Stomach smooth muscle (tissue), 2 donors: ENCODE measurements at regions not wholly inside any gene's neighbourhood (a gene's known extent, or its start where the extent isn't known, plus 50 kb on each side); places are given as distances from the start of the nearest gene placed in this dataset.

Experiments used
- H3K27ac ChIP-seq: one replicate; pipeline ENCODE4 v1.7.0; 2013; ENCODE audit warnings: mild to moderate bottlenecking, low read length, inconsistent platforms
- H3K27me3 ChIP-seq, 2 donors: one replicate each; pipeline ENCODE4 v1.7.0; 2013; ENCODE audit warnings: low read length in 2 of 2; ENCODE audit not compliant: insufficient read depth in 2 of 2, control insufficient read depth in 1 of 2
- H3K36me3 ChIP-seq, 2 donors: one replicate each; pipeline ENCODE4 v1.7.0; 2013; ENCODE audit warnings: low read length in 2 of 2; ENCODE audit not compliant: control insufficient read depth in 2 of 2, insufficient read depth in 2 of 2
- H3K4me1 ChIP-seq: one replicate; pipeline ENCODE4 v1.7.0; 2013; ENCODE audit warnings: low read length; ENCODE audit not compliant: control insufficient read depth, insufficient read depth
- H3K4me3 ChIP-seq, 2 donors: one replicate each; pipeline ENCODE4 v1.7.0; 2013; ENCODE audit warnings: low read length in 2 of 2
- H3K9ac ChIP-seq, 2 donors: one replicate each; pipeline ENCODE4 v1.7.0; 2013; ENCODE audit warnings: low read length in 2 of 2, mild to moderate bottlenecking in 1 of 2
- H3K9me3 ChIP-seq, 2 donors: one replicate each; pipeline ENCODE4 v1.7.0; 2013; ENCODE audit warnings: low read length in 2 of 2; ENCODE audit not compliant: control insufficient read depth in 2 of 2
- donor health status: healthy.
- donor health status: Pancreatic carcinoma.

DNA sequence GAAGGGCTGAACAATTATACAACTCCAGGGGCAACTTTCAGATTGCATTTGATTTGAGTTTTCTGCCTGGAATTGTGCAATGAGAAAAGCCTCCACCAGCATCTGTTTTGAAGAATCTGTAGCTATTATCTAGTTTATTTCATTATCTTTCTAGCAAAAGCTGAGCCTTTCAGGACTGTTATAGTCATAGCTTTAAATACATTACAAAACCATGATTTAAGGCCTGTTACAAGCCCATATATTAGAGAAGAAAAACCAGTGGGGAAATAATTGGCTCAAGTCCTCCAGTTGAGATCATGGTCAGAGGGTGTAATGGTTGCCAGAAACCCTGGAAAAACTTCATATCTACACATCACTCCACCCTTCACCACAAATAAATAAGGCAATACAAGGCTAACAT, 676.2 kb downstream of the HDGFL1 start:
- Histone ChIP-seq H3K4me1 (no peaks in the 10 kb centered on the region), H3K9ac (no peak overlapping the region), H3K36me3 (no peaks in the 10 kb centered on the region), H3K27ac (no peak overlapping the region), H3K4me3 (no peak overlapping the region), H3K9me3 (no peaks in the 10 kb centered on the region), H3K27me3 (no peaks in the 10 kb centered on the region)

DNA sequence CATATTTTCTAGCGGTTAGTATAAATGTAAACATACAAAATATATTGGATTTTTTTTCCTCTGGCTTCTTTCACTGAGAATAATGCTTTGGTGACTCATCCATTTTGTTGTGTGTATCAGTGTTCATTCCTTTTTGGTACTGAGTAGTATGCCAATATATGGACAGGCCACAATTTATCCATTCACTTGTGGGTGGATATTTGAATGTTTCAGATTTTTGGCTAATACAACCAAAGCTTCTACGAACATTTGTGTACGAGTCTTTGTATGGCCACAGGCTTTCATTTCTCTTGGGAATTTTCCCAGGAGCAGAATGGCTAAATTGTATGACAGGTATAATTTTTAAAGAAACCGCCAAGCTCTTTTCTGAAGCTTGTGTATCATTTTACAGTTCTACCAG, 677.5 kb downstream of the HDGFL1 start:
- Histone ChIP-seq H3K4me3 (no peak overlapping the region), H3K9ac (no peak overlapping the region), H3K27ac (no peak overlapping the region), H3K4me1 (no peaks in the 10 kb centered on the region), H3K36me3 (no peaks in the 10 kb centered on the region), H3K9me3 (no peaks in the 10 kb centered on the region), H3K27me3 (no peaks in the 10 kb centered on the region)

DNA sequence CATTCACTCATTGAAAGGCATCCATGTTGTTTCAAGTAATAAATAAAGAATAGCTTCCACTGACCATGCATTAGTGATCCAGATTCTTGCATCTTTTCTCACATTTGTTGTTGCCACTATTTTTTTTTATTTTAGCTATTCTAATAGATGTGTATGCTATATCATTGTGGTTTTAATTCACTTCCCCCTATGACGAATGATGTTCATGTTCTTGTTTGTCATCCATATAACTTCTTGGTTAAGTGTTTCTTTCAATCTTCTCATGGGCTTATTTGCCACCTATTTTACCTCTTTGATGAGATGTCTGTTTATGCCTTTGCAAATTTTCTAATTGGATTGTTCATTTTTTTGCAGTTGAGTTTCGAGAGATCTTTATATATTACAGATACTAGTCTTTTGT, 681.2 kb downstream of the HDGFL1 start:
- no peaks in the 10 kb centered on the region for H3K36me3 ChIP-seq
- H3K4me1 ChIP-seq, result no peaks in the 10 kb centered on the region
- H3K9me3 ChIP-seq, result no peaks in the 10 kb centered on the region
- no peak overlapping the region for H3K27ac ChIP-seq
- no peak overlapping the region for H3K4me3 ChIP-seq
- H3K27me3 ChIP-seq, result no peaks in the 10 kb centered on the region
- no peak overlapping the region for H3K9ac ChIP-seq

GRCh38 chr6:23262864-23263263, 693.5 kb downstream of the HDGFL1 start:
- Histone ChIP-seq H3K36me3 (no peaks in the 10 kb centered on the region), H3K4me1 (no peaks in the 10 kb centered on the region), H3K27ac (no peak overlapping the region), H3K9ac (no peak overlapping the region), H3K27me3 (no peaks in the 10 kb centered on the region), H3K9me3 (peaks cover 0 to 2% of the 10 kb centered on the region in 2 donors), H3K4me3 (no peak overlapping the region)

- peaks cover 0 to under 1% of the 10 kb centered on the region in 2 donors for H3K9me3 ChIP-seq
- H3K4me1 ChIP-seq, result no peaks in the 10 kb centered on the region
- H3K27me3 ChIP-seq, result no peaks in the 10 kb centered on the region
These were observed 695.9 kb downstream of the HDGFL1 start for GRCh38 chr6:23265270-23265669.

GRCh38 chr6:23266536-23266935, 697.2 kb downstream of the HDGFL1 start:
- Histone ChIP-seq H3K36me3 (no peaks in the 10 kb centered on the region), H3K4me1 (no peaks in the 10 kb centered on the region), H3K27me3 (no peaks in the 10 kb centered on the region), H3K9ac (no peak overlapping the region), H3K4me3 (no peak overlapping the region), H3K9me3 (no peaks in the 10 kb centered on the region), H3K27ac (no peak overlapping the region)

More at GRCh38 chr6:23265270-23265669, 695.9 kb downstream of the HDGFL1 start:
- Histone ChIP-seq H3K27ac (no peak overlapping the region), H3K9ac (no peak overlapping the region), H3K4me3 (no peak overlapping the region), H3K36me3 (no peaks in the 10 kb centered on the region)

DNA sequence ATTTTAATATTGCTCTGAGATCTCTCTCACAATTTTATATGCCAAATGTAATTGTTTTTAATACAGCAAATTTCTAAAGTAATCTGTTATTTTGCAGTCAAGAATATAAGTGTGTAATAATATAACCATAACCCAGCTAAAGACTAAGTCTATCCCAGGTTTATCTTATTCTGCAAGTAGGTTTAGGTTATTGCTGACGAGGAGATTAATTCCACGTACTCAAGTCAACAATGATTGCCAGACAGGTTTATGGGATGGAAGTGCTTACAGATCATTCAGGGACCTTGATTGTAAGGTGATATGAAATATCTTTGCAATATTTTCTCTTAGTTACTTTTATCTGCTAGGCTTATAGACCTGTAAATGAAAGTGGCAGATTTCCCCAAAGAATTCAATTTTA, 698.3 kb downstream of the HDGFL1 start:
- no peaks in the 10 kb centered on the region for H3K9me3 ChIP-seq
- no peaks in the 10 kb centered on the region for H3K36me3 ChIP-seq
- H3K27me3 ChIP-seq, result no peaks in the 10 kb centered on the region
- H3K4me1 ChIP-seq, result no peaks in the 10 kb centered on the region
- H3K27ac ChIP-seq, result no peak overlapping the region
- no peak overlapping the region for H3K4me3 ChIP-seq
- H3K9ac ChIP-seq, result no peak overlapping the region

- H3K36me3 ChIP-seq, result no peaks in the 10 kb centered on the region
- no peaks in the 10 kb centered on the region for H3K27me3 ChIP-seq
- H3K4me1 ChIP-seq, result no peaks in the 10 kb centered on the region
- no peaks in the 10 kb centered on the region for H3K9me3 ChIP-seq
- no peak overlapping the region for H3K27ac ChIP-seq
- no peak overlapping the region for H3K4me3 ChIP-seq
- no peak overlapping the region for H3K9ac ChIP-seq
These were observed 699.0 kb downstream of the HDGFL1 start for GRCh38 chr6:23268348-23268747.

- H3K36me3 ChIP-seq, result no peaks in the 10 kb centered on the region
- H3K4me3 ChIP-seq, result no peak overlapping the region
- no peaks in the 10 kb centered on the region for H3K9me3 ChIP-seq
- H3K9ac ChIP-seq, result no peak overlapping the region
- H3K4me1 ChIP-seq, result no peaks in the 10 kb centered on the region
- no peak overlapping the region for H3K27ac ChIP-seq
- H3K27me3 ChIP-seq, result no peaks in the 10 kb centered on the region
These were observed 700.1 kb downstream of the HDGFL1 start for GRCh38 chr6:23269436-23269835.

DNA sequence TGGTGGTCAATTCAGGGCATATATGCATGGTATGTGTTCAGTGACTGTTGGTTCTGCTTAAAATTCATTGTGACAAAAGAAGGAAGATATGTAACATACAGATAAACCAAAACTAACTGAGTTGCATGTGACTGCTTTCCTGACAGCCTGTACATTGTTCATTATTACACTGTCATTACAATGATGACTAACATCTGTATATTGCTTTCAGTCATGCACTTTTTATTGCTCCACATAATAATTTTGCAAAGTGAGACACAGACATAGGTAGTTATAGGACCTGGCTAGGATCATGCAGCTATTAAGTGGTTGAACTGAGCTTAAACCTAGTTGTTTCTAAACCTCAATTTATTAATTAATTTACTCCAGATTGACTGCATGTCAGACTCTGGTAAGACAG, 703.2 kb downstream of the HDGFL1 start:
- H3K27me3 ChIP-seq, result no peaks in the 10 kb centered on the region
- H3K4me1 ChIP-seq, result no peaks in the 10 kb centered on the region
- no peak overlapping the region for H3K4me3 ChIP-seq
- no peak overlapping the region for H3K27ac ChIP-seq
- no peaks in the 10 kb centered on the region for H3K36me3 ChIP-seq
- no peaks in the 10 kb centered on the region for H3K9me3 ChIP-seq
- no peak overlapping the region for H3K9ac ChIP-seq

- H3K36me3 ChIP-seq, result no peaks in the 10 kb centered on the region
- no peak overlapping the region for H3K4me3 ChIP-seq
These were observed 708.3 kb downstream of the HDGFL1 start for GRCh38 chr6:23277521-23278179.

More at GRCh38 chr6:23277521-23278179, 708.3 kb downstream of the HDGFL1 start:
- H3K9ac ChIP-seq, result no peak overlapping the region
- H3K27ac ChIP-seq, result no peak overlapping the region
- no peaks in the 10 kb centered on the region for H3K9me3 ChIP-seq
- no peaks in the 10 kb centered on the region for H3K4me1 ChIP-seq
- no peaks in the 10 kb centered on the region for H3K27me3 ChIP-seq
